Keratinocyte (primary cell): ENCODE measurements at regions not wholly inside any gene's neighbourhood (a gene's known extent, or its start where the extent isn't known, plus 50 kb on each side); places are given as distances from the start of the nearest gene placed in this dataset.

ENCODE experiments used
- DNase-seq: peaks from one replicate; pipeline ENCODE4 v3.0.0-alpha.2; 2011; ENCODE audit warnings: low read depth, missing footprints, low spot score
- FAIRE-seq: peaks from 2 replicates; lab custom pipeline; 2011; peaks lifted over from hg19 to GRCh38; lab: Jason Lieb, UNC
- H2AFZ ChIP-seq: 2 replicates; pipeline ENCODE4 v1.6.0; 2012; ENCODE audit warnings: low read length, control low read depth, inconsistent platforms; ENCODE audit not compliant: control insufficient read depth
- H3K27ac ChIP-seq: 2 replicates; pipeline ENCODE4 v1.5.1; 2011; ENCODE audit warnings: low read length; ENCODE audit not compliant: control insufficient read depth, insufficient read depth
- H3K27me3 ChIP-seq: 3 replicates; pipeline ENCODE4 v1.6.0; 2011; ENCODE audit warnings: low read length; ENCODE audit not compliant: control insufficient read depth, insufficient read depth; ENCODE audit errors: extremely low read depth
- H3K36me3 ChIP-seq, 2 experiments: 2 replicates in 1 of 2; 3 replicates in 1 of 2; pipeline ENCODE4 v1.5.1; 2011; ENCODE audit warnings: low read length in 2 of 2, mild to moderate bottlenecking in 1 of 2; ENCODE audit not compliant: control insufficient read depth in 2 of 2, insufficient read depth in 2 of 2; ENCODE audit errors: extremely low read depth in 1 of 2
- H3K4me1 ChIP-seq: 3 replicates; pipeline ENCODE4 v1.5.1; 2011; ENCODE audit warnings: low read length; ENCODE audit not compliant: control insufficient read depth, insufficient read depth; ENCODE audit errors: extremely low read depth
- H3K4me2 ChIP-seq: 3 replicates; pipeline ENCODE4 v1.6.0; 2011; ENCODE audit warnings: low read depth, low read length; ENCODE audit not compliant: control insufficient read depth, insufficient read depth; ENCODE audit errors: extremely low read depth
- H3K4me3 ChIP-seq, 3 experiments: fragments of 200-600 bp in 1 of 3; sonication (generic) in 1 of 3; 2 replicates in 2 of 3; 3 replicates in 1 of 3; pipeline ENCODE4 v1.5.1; 2011 to 2016; ENCODE audit warnings: low read length in 3 of 3, mild to moderate bottlenecking in 3 of 3, control low read depth in 2 of 3, inconsistent platforms in 1 of 3, low read depth in 1 of 3, mixed read lengths in 1 of 3, mixed run types in 1 of 3, moderate library complexity in 1 of 3; ENCODE audit not compliant: control insufficient read depth in 2 of 3, insufficient read depth in 2 of 3; ENCODE audit errors: extremely low read depth in 1 of 3
- H3K79me2 ChIP-seq: 2 replicates; pipeline ENCODE4 v1.6.0; 2012; ENCODE audit warnings: low read length; ENCODE audit not compliant: control insufficient read depth, insufficient read depth
- H3K9ac ChIP-seq: 3 replicates; pipeline ENCODE4 v1.6.0; 2011; ENCODE audit warnings: low read length; ENCODE audit not compliant: control insufficient read depth, insufficient read depth; ENCODE audit errors: extremely low read depth
- H3K9me1 ChIP-seq: 3 replicates; pipeline ENCODE4 v1.6.0; 2011; ENCODE audit warnings: low read length; ENCODE audit not compliant: control insufficient read depth, insufficient read depth; ENCODE audit errors: extremely low read depth
- H3K9me3 ChIP-seq: 2 replicates; pipeline ENCODE4 v1.5.1; 2012; ENCODE audit warnings: low read depth, low read length; ENCODE audit not compliant: control insufficient read depth
- H4K20me1 ChIP-seq: 3 replicates; pipeline ENCODE4 v1.6.0; 2011; ENCODE audit warnings: low read length; ENCODE audit not compliant: control insufficient read depth, insufficient read depth; ENCODE audit errors: extremely low read depth
- EZH2 ChIP-seq: IDR thresholded peaks from one replicate; pipeline ENCODE4 v1.6.1; 2012; ENCODE audit warnings: inconsistent platforms, mild to moderate bottlenecking, low read length, moderate library complexity
- dilution Hi-C: fragments of 300-500 bp; cut with MboI; formaldehyde crosslinking; loops from one replicate; pipeline ENCODE4 v1.7.0; 2020; ENCODE audit warnings: low sequenced_read_pairs; ENCODE audit not compliant: extremely low pct_ligation_motif_present
- TF ChIP-seq, protein P1 (sequence below), 3 experiments: IDR thresholded peaks in 1 of 3; conservative IDR thresholded peaks in 1 of 3; optimal IDR thresholded peaks in 1 of 3; 2 replicates in 2 of 3; 3 replicates in 1 of 3; pipeline versions ENCODE3 to v1.5.1; 2011; ENCODE audit warnings: low read length in 3 of 3, mild to moderate bottlenecking in 3 of 3, moderate library complexity in 2 of 3, control low read depth in 1 of 3, inconsistent platforms in 1 of 3; ENCODE audit not compliant: insufficient read depth in 2 of 3; ENCODE audit errors: extremely low read depth in 1 of 3

DNA sequence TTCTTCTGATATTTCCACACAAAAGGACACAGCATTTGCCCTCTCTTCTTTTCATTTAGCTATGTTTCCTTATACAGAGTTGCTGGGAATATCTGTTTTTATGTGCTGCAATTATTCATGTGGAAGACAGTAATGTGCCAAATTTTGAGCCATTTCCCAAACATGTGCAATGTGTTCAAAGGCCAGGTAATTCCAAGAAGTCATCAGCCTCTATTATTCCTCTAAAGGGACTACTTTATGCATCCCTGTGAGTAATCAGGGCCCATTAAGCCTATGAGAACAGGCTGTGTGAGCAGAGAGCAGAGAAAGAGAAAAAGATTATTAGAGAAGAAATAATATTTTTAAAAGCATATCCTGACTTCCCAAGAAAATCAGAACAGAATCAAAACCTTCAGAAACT is 107.6 kb upstream of the OSR1 start:
- Histone ChIP-seq H3K27me3 (no peaks in the 10 kb centered on the region), H4K20me1 (no peaks in the 10 kb centered on the region), H3K4me2 (no peak overlapping the region), H3K9ac (no peak overlapping the region), H3K79me2 (no peaks in the 10 kb centered on the region), H3K36me3 (no peaks in the 10 kb centered on the region), H3K4me1 (no peaks in the 10 kb centered on the region), H3K9me3 (no peaks in the 10 kb centered on the region), H3K27ac (no peak overlapping the region), H3K9me1 (no peaks in the 10 kb centered on the region), H2AFZ (no peak overlapping the region), H3K4me3 (no peak overlapping the region)
- FAIRE-seq (no peak), DNase-seq (no peak)
- TF ChIP-seq, protein P1, sequence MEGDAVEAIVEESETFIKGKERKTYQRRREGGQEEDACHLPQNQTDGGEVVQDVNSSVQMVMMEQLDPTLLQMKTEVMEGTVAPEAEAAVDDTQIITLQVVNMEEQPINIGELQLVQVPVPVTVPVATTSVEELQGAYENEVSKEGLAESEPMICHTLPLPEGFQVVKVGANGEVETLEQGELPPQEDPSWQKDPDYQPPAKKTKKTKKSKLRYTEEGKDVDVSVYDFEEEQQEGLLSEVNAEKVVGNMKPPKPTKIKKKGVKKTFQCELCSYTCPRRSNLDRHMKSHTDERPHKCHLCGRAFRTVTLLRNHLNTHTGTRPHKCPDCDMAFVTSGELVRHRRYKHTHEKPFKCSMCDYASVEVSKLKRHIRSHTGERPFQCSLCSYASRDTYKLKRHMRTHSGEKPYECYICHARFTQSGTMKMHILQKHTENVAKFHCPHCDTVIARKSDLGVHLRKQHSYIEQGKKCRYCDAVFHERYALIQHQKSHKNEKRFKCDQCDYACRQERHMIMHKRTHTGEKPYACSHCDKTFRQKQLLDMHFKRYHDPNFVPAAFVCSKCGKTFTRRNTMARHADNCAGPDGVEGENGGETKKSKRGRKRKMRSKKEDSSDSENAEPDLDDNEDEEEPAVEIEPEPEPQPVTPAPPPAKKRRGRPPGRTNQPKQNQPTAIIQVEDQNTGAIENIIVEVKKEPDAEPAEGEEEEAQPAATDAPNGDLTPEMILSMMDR (optimal IDR thresholded peaks at IDR 0.05 in 1 of 3, IDR thresholded peaks at IDR 0.05 in 1 of 3, conservative IDR thresholded peaks at IDR 0.05 in 1 of 3; ENCODE audit: extremely low read depth in 1 of 3, insufficient read depth in 2 of 3, low read length in 3 of 3): no peak
- no peak for TF ChIP-seq EZH2
- dilution Hi-C loops: no loop called here

DNA sequence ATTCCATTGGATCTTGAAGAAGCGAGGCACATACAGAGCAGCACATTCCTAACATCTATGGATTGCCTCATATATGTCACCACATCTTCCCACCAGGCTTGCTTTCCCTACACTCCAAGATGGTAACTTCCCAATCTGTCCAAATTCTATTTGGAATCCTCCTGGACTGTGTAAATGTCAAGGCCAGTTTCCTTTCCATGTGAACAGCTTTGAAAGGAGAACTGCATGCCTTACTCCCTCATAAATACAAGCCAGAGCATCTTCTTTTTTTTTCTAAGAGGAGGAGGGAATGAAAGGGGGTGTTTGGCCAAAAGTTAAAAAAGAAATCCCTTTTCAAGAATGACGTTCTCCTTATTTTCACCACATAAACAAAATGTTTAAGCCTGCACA is 103.8 kb upstream of the OSR1 start:
- H3K9me1 ChIP-seq: no peaks in the 10 kb centered on the region
- H3K79me2 ChIP-seq: no peaks in the 10 kb centered on the region
- FAIRE-seq (no peak), DNase-seq (no peak)
- H2AFZ ChIP-seq: no peak overlapping the region
- no peaks in the 10 kb centered on the region for H3K27me3 ChIP-seq
- no peaks in the 10 kb centered on the region for H3K36me3 ChIP-seq
- H3K9me3 ChIP-seq: no peaks in the 10 kb centered on the region
- no peak overlapping the region for H3K27ac ChIP-seq
- no peak overlapping the region for H3K9ac ChIP-seq
- H3K4me3 ChIP-seq: no peak overlapping the region
- H4K20me1 ChIP-seq: no peaks in the 10 kb centered on the region
- H3K4me1 ChIP-seq: no peaks in the 10 kb centered on the region
- H3K4me2 ChIP-seq: no peak overlapping the region
- TF ChIP-seq EZH2: no peak
- TF ChIP-seq, protein P1 (optimal IDR thresholded peaks at IDR 0.05 in 1 of 3, IDR thresholded peaks at IDR 0.05 in 1 of 3, conservative IDR thresholded peaks at IDR 0.05 in 1 of 3; ENCODE audit: extremely low read depth in 1 of 3, insufficient read depth in 2 of 3, low read length in 3 of 3): no peak
- dilution Hi-C loops: no loop called here
